ENCODE measurements at regions not wholly inside any gene's neighbourhood (a gene's known extent, or its start where the extent isn't known, plus 50 kb on each side); places are given as distances from the start of the nearest gene placed in this dataset.

- no peak overlapping the region for H3K4me3 ChIP-seq (ENCODE audit: low read depth, low read length)
- no peak for DNase-seq (ENCODE audit: low read depth)
- TF ChIP-seq CTCF (IDR thresholded peaks at IDR 0.05; ENCODE audit: insufficient read depth, low read depth, low read length) = no peak
Measured at GRCh38 chr20:7090001-7090400, 322.5 kb downstream of the BMP2 start.

GRCh38 chr20:7090811-7091210 is 323.3 kb downstream of the BMP2 start:
- no peak for DNase-seq (ENCODE audit: low read depth)
- TF ChIP-seq CTCF (IDR thresholded peaks at IDR 0.05; ENCODE audit: insufficient read depth, low read depth, low read length) = no peak
- no peak overlapping the region for H3K4me3 ChIP-seq (ENCODE audit: low read depth, low read length)

GRCh38 chr20:7091655-7092054 is 324.2 kb downstream of the BMP2 start:
- no peak for TF ChIP-seq CTCF (IDR thresholded peaks at IDR 0.05; ENCODE audit: insufficient read depth, low read depth, low read length)
- no peak overlapping the region for H3K4me3 ChIP-seq (ENCODE audit: low read depth, low read length)
- DNase-seq (ENCODE audit: low read depth) = no peak

GRCh38 chr20:7094438-7094997 is 327.0 kb downstream of the BMP2 start:
- DNase-seq (ENCODE audit: low read depth) = peak; percentile 44
- TF ChIP-seq CTCF (IDR thresholded peaks at IDR 0.05; ENCODE audit: insufficient read depth, low read depth, low read length) = peak; percentile 69
- H3K4me3 ChIP-seq (ENCODE audit: low read depth, low read length) = no peak overlapping the region

- DNase-seq (ENCODE audit: low read depth) = no peak
- no peak overlapping the region for H3K4me3 ChIP-seq (ENCODE audit: low read depth, low read length)
- no peak for TF ChIP-seq CTCF (IDR thresholded peaks at IDR 0.05; ENCODE audit: insufficient read depth, low read depth, low read length)
Measured at GRCh38 chr20:7106910-7107309, 339.4 kb downstream of the BMP2 start.

- DNase-seq (ENCODE audit: low read depth) = no peak
- no peak for TF ChIP-seq CTCF (IDR thresholded peaks at IDR 0.05; ENCODE audit: insufficient read depth, low read depth, low read length)
- no peak overlapping the region for H3K4me3 ChIP-seq (ENCODE audit: low read depth, low read length)
Measured at GRCh38 chr20:7108929-7109328, 341.4 kb downstream of the BMP2 start.
